ENCODE measurements at regions not wholly inside any gene's neighbourhood (a gene's known extent, or its start where the extent isn't known, plus 50 kb on each side); places are given as distances from the start of the nearest gene placed in this dataset.

DNA sequence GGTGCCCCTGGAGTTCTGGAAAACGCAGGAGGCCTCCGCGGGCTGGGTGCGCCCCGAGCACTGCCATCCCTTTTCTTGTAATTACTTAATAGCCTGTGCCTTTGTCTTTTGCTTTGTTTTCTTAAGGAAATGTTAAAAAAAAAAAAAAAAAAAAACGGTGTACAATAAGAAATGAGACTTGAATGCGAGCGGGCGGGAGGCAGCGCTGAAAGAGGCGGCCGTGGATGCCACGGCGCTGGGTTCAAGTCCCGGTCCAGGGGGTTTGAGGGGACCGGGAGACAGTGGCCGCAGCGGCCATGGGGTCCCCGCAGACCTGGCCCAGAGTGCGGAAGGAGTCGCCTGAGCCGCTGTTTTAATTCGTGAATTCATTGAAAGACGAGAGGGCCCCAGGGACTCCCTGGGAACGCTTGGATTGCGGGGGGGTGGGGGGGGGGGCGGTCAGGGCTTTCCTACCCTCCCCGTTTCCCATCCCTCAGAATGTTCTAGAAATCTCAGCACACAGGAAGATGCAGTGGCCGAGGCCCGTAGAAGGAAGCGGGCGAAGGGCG, 349.2 kb upstream of the ARGLU1 start:
- no peak for TF ChIP-seq POLR2AphosphoS5 (IDR thresholded peaks at IDR 0.05)
- TF ChIP-seq, protein P1, sequence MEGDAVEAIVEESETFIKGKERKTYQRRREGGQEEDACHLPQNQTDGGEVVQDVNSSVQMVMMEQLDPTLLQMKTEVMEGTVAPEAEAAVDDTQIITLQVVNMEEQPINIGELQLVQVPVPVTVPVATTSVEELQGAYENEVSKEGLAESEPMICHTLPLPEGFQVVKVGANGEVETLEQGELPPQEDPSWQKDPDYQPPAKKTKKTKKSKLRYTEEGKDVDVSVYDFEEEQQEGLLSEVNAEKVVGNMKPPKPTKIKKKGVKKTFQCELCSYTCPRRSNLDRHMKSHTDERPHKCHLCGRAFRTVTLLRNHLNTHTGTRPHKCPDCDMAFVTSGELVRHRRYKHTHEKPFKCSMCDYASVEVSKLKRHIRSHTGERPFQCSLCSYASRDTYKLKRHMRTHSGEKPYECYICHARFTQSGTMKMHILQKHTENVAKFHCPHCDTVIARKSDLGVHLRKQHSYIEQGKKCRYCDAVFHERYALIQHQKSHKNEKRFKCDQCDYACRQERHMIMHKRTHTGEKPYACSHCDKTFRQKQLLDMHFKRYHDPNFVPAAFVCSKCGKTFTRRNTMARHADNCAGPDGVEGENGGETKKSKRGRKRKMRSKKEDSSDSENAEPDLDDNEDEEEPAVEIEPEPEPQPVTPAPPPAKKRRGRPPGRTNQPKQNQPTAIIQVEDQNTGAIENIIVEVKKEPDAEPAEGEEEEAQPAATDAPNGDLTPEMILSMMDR (IDR thresholded peaks at IDR 0.05): no peak
- no peak for TF ChIP-seq POLR2A (IDR thresholded peaks at IDR 0.05)
